ENCODE measurements at regions not wholly inside any gene's neighbourhood (a gene's known extent, or its start where the extent isn't known, plus 50 kb on each side); places are given as distances from the start of the nearest gene placed in this dataset.

DNA sequence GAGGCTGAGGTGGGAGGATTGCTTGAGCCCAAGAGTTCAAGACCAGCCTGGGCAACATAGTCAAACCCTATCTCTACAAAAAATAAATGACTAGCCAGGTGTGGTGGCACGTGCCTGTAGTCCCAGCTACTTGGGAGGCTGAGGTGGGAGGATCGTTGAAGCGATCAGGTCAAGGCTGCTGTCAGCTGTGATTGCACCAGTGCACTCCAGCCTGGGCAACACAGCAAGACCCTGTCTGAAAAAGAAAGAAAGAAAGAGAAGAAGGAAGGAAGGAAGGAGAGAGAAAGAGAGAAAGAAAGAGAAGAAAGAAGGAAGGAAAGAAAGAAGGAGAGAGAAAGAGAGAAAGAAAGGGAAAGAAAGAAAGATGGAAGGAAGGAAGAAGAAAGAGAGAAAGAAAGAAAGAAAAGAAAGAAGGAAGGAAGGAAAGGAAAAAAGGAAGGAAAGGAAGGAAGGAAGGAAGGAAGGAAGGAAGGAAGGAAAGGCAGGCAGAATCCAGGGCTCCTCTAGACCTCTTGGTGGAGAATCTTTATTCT lies 71.5 kb upstream of the FBRSL1 start:
- Histone ChIP-seq H3K27ac (replicated peaks) (no peak overlapping the region), H3K4me1 (peaks cover 10% of the 10 kb centered on the region), H3K4me3 (no peak overlapping the region), H3K27me3 (ENCODE audit: low read depth) (peaks cover 98% of the 10 kb centered on the region), H3K9me3 (replicated peaks) (no peaks in the 10 kb centered on the region), H3K36me3 (no peaks in the 10 kb centered on the region)
- intact Hi-C loops (cut with micrococcal nuclease), result loop anchor here (10.0 kb wide), 2 partner anchors 106 to 196 kb away; partner anchors contain the start of genes LRCOL1 and P2RX2
- TF ChIP-seq, protein P1, sequence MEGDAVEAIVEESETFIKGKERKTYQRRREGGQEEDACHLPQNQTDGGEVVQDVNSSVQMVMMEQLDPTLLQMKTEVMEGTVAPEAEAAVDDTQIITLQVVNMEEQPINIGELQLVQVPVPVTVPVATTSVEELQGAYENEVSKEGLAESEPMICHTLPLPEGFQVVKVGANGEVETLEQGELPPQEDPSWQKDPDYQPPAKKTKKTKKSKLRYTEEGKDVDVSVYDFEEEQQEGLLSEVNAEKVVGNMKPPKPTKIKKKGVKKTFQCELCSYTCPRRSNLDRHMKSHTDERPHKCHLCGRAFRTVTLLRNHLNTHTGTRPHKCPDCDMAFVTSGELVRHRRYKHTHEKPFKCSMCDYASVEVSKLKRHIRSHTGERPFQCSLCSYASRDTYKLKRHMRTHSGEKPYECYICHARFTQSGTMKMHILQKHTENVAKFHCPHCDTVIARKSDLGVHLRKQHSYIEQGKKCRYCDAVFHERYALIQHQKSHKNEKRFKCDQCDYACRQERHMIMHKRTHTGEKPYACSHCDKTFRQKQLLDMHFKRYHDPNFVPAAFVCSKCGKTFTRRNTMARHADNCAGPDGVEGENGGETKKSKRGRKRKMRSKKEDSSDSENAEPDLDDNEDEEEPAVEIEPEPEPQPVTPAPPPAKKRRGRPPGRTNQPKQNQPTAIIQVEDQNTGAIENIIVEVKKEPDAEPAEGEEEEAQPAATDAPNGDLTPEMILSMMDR (IDR thresholded peaks at IDR 0.05; ENCODE audit: borderline replicate concordance), result no peak
- DNase-seq, result no peak

DNA sequence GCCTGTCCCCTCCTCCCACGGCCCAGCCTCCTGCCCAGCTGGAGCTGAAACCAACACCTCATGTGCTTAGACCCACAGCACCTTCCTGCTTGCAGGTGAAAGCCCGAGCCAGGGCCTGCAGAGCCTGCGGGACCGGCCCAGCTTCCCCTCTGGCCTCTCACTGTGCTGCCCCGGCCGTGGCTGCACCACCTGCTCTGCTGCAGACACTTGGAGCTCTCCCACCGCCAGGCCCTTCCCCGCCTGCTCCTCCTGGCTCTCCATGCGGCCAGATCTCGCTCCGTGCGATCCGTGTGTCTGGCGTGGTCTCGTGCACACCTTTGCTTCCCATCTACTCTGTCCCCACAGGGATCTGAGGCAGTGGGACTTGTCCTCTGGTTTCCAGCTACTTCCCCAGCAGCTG lies 72.2 kb upstream of the FBRSL1 start:
- peaks cover 91% of the 10 kb centered on the region for H3K27me3 ChIP-seq (ENCODE audit: low read depth)

DNA sequence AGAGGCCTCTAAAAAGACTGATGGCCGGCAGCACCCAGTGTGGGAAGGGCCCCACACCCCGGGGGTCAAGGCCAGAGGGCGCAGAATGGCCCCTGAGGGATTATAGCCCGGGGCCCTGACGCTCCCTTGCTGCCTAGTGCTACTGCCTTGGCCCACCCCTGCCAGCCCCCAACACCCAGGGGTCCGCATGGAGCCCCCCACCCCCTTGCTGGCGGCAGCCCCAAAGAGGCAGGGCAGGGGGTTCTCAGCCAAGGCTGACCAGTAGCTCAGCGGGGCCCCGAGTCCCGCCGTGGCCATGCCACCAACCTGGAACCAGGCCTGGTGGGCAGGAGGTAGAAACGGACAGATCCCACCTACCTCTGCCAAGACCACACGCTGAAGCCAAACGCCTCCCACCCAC lies 73.1 kb upstream of the FBRSL1 start:
- peaks cover 10% of the 10 kb centered on the region for H3K4me1 ChIP-seq
- no peak for DNase-seq
- peaks cover 82% of the 10 kb centered on the region for H3K27me3 ChIP-seq (ENCODE audit: low read depth)
- TF ChIP-seq, protein P1 (IDR thresholded peaks at IDR 0.05; ENCODE audit: borderline replicate concordance), result no peak
- H3K9me3 ChIP-seq (replicated peaks), result no peaks in the 10 kb centered on the region
- no peak overlapping the region for H3K4me3 ChIP-seq
- H3K27ac ChIP-seq (replicated peaks), result no peak overlapping the region
- intact Hi-C loops (cut with micrococcal nuclease), result loop anchor here (10.0 kb wide), 2 partner anchors 108 to 198 kb away; partner anchors contain the start of genes LRCOL1 and P2RX2
- H3K36me3 ChIP-seq, result no peaks in the 10 kb centered on the region

More for the DNA sequence above, 72.2 kb upstream of the FBRSL1 start:
- TF ChIP-seq, protein P1 (IDR thresholded peaks at IDR 0.05; ENCODE audit: borderline replicate concordance), result no peak
- Histone ChIP-seq H3K27ac (replicated peaks) (no peak overlapping the region), H3K9me3 (replicated peaks) (no peaks in the 10 kb centered on the region), H3K4me3 (no peak overlapping the region), H3K36me3 (no peaks in the 10 kb centered on the region), H3K4me1 (peaks cover 10% of the 10 kb centered on the region)
- intact Hi-C loops (cut with micrococcal nuclease), result loop anchor here (10.0 kb wide), 2 partner anchors 107 to 197 kb away; partner anchors contain the start of genes LRCOL1 and P2RX2
- DNase-seq, result no peak

- H3K27me3 ChIP-seq (ENCODE audit: low read depth), result peaks cover 76% of the 10 kb centered on the region
- no peak overlapping the region for H3K27ac ChIP-seq (replicated peaks)
- intact Hi-C loops (cut with micrococcal nuclease), result loop anchor here (10.0 kb wide), 2 partner anchors 109 to 199 kb away; partner anchors contain the start of genes LRCOL1 and P2RX2
- TF ChIP-seq, protein P1 (IDR thresholded peaks at IDR 0.05; ENCODE audit: borderline replicate concordance), result no peak
- DNase-seq, result no peak
- no peak overlapping the region for H3K4me3 ChIP-seq
- no peaks in the 10 kb centered on the region for H3K9me3 ChIP-seq (replicated peaks)
- peaks cover 10% of the 10 kb centered on the region for H3K4me1 ChIP-seq
- no peaks in the 10 kb centered on the region for H3K36me3 ChIP-seq
Measured at GRCh38 chr12:132416121-132416673, 73.8 kb upstream of the FBRSL1 start.

- Histone ChIP-seq H3K27ac (replicated peaks) (no peak overlapping the region), H3K4me1 (peaks cover 10% of the 10 kb centered on the region), H3K4me3 (no peak overlapping the region), H3K27me3 (ENCODE audit: low read depth) (peaks cover 73% of the 10 kb centered on the region), H3K36me3 (no peaks in the 10 kb centered on the region), H3K9me3 (replicated peaks) (no peaks in the 10 kb centered on the region)
- intact Hi-C loops (cut with micrococcal nuclease), result loop anchor here (10.0 kb wide), 2 partner anchors 109 to 199 kb away; partner anchors contain the start of genes LRCOL1 and P2RX2
- TF ChIP-seq, protein P1 (IDR thresholded peaks at IDR 0.05; ENCODE audit: borderline replicate concordance), result no peak
- DNase-seq, result no peak
Measured at GRCh38 chr12:132415327-132416120, 74.4 kb upstream of the FBRSL1 start.
